ENCODE measurements at regions not wholly inside any gene's neighbourhood (a gene's known extent, or its start where the extent isn't known, plus 50 kb on each side); places are given as distances from the start of the nearest gene placed in this dataset.
"Not testable (repeated sequence)": the region's sequence is repeated elsewhere in the genome, so short reads cannot be mapped to it uniquely, and the experiment has no call there.

GRCh38 chr5:74481357-74481756 lies 159.2 kb downstream of the ENC1 start:
- DNase-seq (ENCODE audit: low read depth, low spot score); H3K27me3 ChIP-seq (replicated peaks in 1 of 2; ENCODE audit: control insufficient read depth in 2 of 2, insufficient read depth in 2 of 2, low read length in 1 of 2); H3K9ac ChIP-seq (ENCODE audit: control insufficient read depth, insufficient read depth, low read length); intact Hi-C loops (cut with micrococcal nuclease; ENCODE audit: unreplicated experiment); H3K79me2 ChIP-seq (ENCODE audit: control insufficient read depth, insufficient read depth, low read length); BruUV-seq (replicated peaks); H3K36me3 ChIP-seq (ENCODE audit: control insufficient read depth in 2 of 2, insufficient read depth in 2 of 2, low read length in 1 of 2); H2AFZ ChIP-seq (ENCODE audit: control insufficient read depth, low read depth, low read length); RAD21 ChIA-PET (ENCODE audit: unreplicated experiment); H3K4me3 ChIP-seq; H3K4me2 ChIP-seq (ENCODE audit: control insufficient read depth, insufficient read depth); H3K9me3 ChIP-seq (replicated peaks; ENCODE audit: control insufficient read depth, insufficient read depth, low read length); H4K20me1 ChIP-seq (ENCODE audit: control insufficient read depth, insufficient read depth); POLR2A ChIA-PET; H3K4me1 ChIP-seq (ENCODE audit: control insufficient read depth, insufficient read depth, low read length); H3K27ac ChIP-seq (ENCODE audit: control insufficient read depth, insufficient read depth); FAIRE-seq; in situ Hi-C loops (cut with MboI): not testable (repeated sequence)
- ChIA-PET CTCF (interaction anchor here (0.6 to 0.7 kb wide), 2 partner anchors 10 to 841 kb away, joined by 3 read pairs; no protein-coding TSS in a partner anchor), SMC1A (ENCODE audit: uncharacterized antibody, unreplicated experiment) (interaction anchor here (0.7 to 2.8 kb wide), 4 partner anchors 9 to 63 kb away, joined by 3 to 11 read pairs (median 4); no protein-coding TSS in a partner anchor)
- TF ChIP-seq BMI1 (IDR thresholded peaks at IDR 0.05; ENCODE audit: borderline replicate concordance) (peak; percentile 50; the same call in 1 of the 2 replicates), POU2F2 (IDR thresholded peaks at IDR 0.05; ENCODE audit: borderline replicate concordance, low read depth, low read length) (peak; percentile 89; the same call in 2 of the 3 replicates)
- ATAC-seq: peak; percentile 87
- WGBS (ENCODE audit: insufficient coverage, insufficient replicate concordance, low lambda C conversion rate, missing lambda C conversion rate): 92% methylated on average over 2 of the region's 2 CpGs

DNA sequence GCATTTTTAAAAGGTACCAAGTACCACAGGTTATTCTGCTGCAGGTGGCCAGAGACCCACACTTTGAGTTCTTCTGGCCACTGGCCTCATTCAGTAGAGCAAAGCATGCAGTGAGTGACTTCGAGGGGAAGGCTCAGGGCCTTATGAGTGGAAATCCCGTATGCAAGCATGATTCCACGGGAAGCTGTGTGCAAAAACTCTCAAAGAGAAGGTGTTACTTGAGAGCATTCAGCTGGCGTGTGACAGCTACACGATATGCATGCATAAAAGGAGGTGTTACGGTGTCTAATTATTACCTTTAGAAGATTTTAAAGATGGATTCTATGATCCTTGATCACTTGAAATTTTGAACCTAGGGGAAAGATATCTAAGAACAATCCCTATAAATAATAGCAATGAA lies 160.3 kb downstream of the ENC1 start:
- no peak for ATAC-seq
- no TSS peak for BruUV-seq (replicated peaks)
- Histone ChIP-seq H3K9me3 (replicated peaks; ENCODE audit: control insufficient read depth, insufficient read depth, low read length) (no peaks in the 10 kb centered on the region), H3K79me2 (ENCODE audit: control insufficient read depth, insufficient read depth, low read length) (no peaks in the 10 kb centered on the region), H3K27ac (ENCODE audit: control insufficient read depth, insufficient read depth) (no peak overlapping the region), H3K4me1 (ENCODE audit: control insufficient read depth, insufficient read depth, low read length) (peaks cover 7% of the 10 kb centered on the region; the same call in 1 of the 2 replicates), H3K36me3 (ENCODE audit: control insufficient read depth in 2 of 2, insufficient read depth in 2 of 2, low read length in 1 of 2) (no peaks in the 10 kb centered on the region), H2AFZ (ENCODE audit: control insufficient read depth, low read depth, low read length) (no peak overlapping the region), H4K20me1 (ENCODE audit: control insufficient read depth, insufficient read depth) (no peaks in the 10 kb centered on the region), H3K9ac (ENCODE audit: control insufficient read depth, insufficient read depth, low read length) (no peak overlapping the region), H3K27me3 (replicated peaks in 1 of 2; ENCODE audit: control insufficient read depth in 2 of 2, insufficient read depth in 2 of 2, low read length in 1 of 2) (no peaks in the 10 kb centered on the region), H3K4me2 (ENCODE audit: control insufficient read depth, insufficient read depth) (no peak overlapping the region), H3K4me3 (no peak overlapping the region)
- SMC1A ChIA-PET (ENCODE audit: uncharacterized antibody, unreplicated experiment): interaction anchor here (1.4 to 2.8 kb wide), 3 partner anchors 11 to 15 kb away, joined by 4 to 11 read pairs (median 8); no protein-coding TSS in a partner anchor
- FAIRE-seq: no peak
- WGBS (ENCODE audit: insufficient coverage, insufficient replicate concordance, low lambda C conversion rate, missing lambda C conversion rate): 84% methylated on average over 6 of the region's 6 CpGs
- TF ChIP-seq MEF2B (IDR thresholded peaks at IDR 0.05; ENCODE audit: partially characterized antibody, poor library complexity, severe bottlenecking) (no peak), BCL11A (IDR thresholded peaks at IDR 0.05; ENCODE audit: low read depth, low read length) (no peak), ETV6 (conservative IDR thresholded peaks at IDR 0.05 in 1 of 2, IDR thresholded peaks at IDR 0.05 in 1 of 2; ENCODE audit: borderline replicate concordance in 1 of 2, low read depth in 1 of 2) (no peak), MYC (IDR thresholded peaks at IDR 0.05; ENCODE audit: insufficient read depth, insufficient read length, insufficient replicate concordance, low read length, severe bottlenecking) (no peak), POLR2AphosphoS5 (IDR thresholded peaks at IDR 0.05; ENCODE audit: low read length) (no peak)
- CTCF ChIA-PET: no interaction called here
- POLR2A ChIA-PET: no interaction called here
- intact Hi-C loops (cut with micrococcal nuclease; ENCODE audit: unreplicated experiment) (no loop called here), in situ Hi-C loops (cut with MboI) (no loop called here)
- RAD21 ChIA-PET (ENCODE audit: unreplicated experiment): interaction anchor here (1.0 to 1.1 kb wide), 2 partner anchors 10 to 158 kb away, joined by 3 to 5 read pairs; no protein-coding TSS in a partner anchor
- no peak for DNase-seq (ENCODE audit: low read depth, low spot score)
